Activated naive CD8-positive, alpha-beta T cell treated with anti-CD3 and anti-CD28 coated beads, Interleukin-2, amount 10 ng/mL, durations not matched to agents 7 days and 5 days (primary cell): ENCODE measurements at regions not wholly inside any gene's neighbourhood (a gene's known extent, or its start where the extent isn't known, plus 50 kb on each side); places are given as distances from the start of the nearest gene placed in this dataset.
"Not testable (repeated sequence)": the region's sequence is repeated elsewhere in the genome, so short reads cannot be mapped to it uniquely, and the experiment has no call there.

Experiments used
- ATAC-seq: fragments of 150-1000 bp; cut with Tn5 transposase; one replicate; pipeline ENCODE4 v1.10.0; 2021; ENCODE audit warnings: low read depth, moderate library complexity
- POLR2A ChIA-PET: fragments of 350-600 bp; sonication (Branson Sonifier 250); formaldehyde crosslinking; loops from one replicate; lab custom pipeline; 2021; ENCODE audit warnings: antibody characterized with exemption; lab: Charles Lee
- DNase-seq: peaks from one replicate; pipeline ENCODE4 v3.0.0; 2021
- H3K27ac Mint-ChIP-seq: one replicate; pipeline ENCODE4 v1.8.0; 2022; ENCODE audit warnings: mild to moderate bottlenecking, mixed read lengths
- H3K27me3 Mint-ChIP-seq: one replicate; pipeline ENCODE4 v1.8.0; 2022; ENCODE audit warnings: mild to moderate bottlenecking, moderate library complexity, mixed read lengths
- H3K36me3 Mint-ChIP-seq: one replicate; pipeline ENCODE4 v1.8.0; 2021; ENCODE audit warnings: mild to moderate bottlenecking, mixed read lengths
- H3K4me1 Mint-ChIP-seq: one replicate; pipeline ENCODE4 v1.8.0; 2021; ENCODE audit warnings: mixed read lengths
- H3K4me3 Mint-ChIP-seq: one replicate; pipeline ENCODE4 v1.8.0; 2022; ENCODE audit warnings: mild to moderate bottlenecking, moderate library complexity, mixed read lengths
- H3K9me3 Mint-ChIP-seq: one replicate; pipeline ENCODE4 v1.8.0; 2021; ENCODE audit warnings: mixed read lengths

DNA sequence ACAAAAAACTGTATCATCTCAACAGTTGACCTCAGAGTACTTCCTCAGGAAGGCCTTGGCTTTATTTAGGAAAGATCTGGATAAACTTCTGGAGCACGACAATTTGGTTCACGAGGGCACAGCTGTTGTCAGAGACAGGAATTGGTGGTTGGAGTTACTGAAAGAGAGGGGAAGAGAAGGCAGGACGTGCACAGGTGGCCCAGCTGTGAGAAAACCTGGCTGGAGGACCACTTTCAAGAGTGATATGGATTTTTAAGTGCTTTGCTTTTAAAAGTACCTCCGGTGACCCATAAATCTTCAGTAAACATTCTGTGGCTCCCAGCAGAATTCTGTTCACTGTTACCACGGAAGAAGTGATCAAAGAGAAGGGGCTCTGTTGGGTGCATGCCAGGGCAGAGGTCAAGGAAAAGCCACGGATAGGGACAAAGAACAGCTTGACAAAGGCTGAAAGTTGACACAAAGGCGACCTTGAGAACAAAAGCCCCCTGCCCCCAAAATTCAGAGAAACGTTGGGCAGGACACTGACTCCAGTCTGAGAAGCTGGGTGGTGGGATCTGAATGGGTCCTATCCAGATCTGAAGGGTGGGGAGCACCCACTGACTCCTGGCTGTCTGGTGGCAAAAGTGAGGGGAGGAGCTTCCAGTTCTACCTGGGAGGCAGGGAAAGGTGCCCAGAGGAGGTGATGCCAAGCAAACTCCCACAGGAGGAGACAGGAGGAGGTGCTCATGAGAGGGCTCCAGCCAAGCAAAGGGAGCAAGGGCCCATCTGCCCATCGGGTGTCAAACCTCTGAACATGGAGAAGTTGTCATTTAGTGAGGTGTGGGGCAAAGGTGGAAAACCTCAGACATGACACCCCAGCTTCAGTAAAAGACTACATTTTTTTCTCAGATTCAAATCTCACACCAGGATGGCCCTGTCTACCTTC lies 89.4 kb upstream of the UXS1 start:
- POLR2A ChIA-PET, H3K9me3 Mint-ChIP-seq, H3K27me3 Mint-ChIP-seq, H3K4me1 Mint-ChIP-seq, DNase-seq, H3K36me3 Mint-ChIP-seq, H3K4me3 Mint-ChIP-seq, ATAC-seq, H3K27ac Mint-ChIP-seq: not testable (repeated sequence)

- peaks cover 1% of the 10 kb centered on the region for H3K9me3 Mint-ChIP-seq
- H3K36me3 Mint-ChIP-seq: no peaks in the 10 kb centered on the region
- POLR2A ChIA-PET: no interaction called here
- no peak for ATAC-seq
- peaks cover 2% of the 10 kb centered on the region for H3K4me1 Mint-ChIP-seq
- H3K27me3 Mint-ChIP-seq: peaks cover 10% of the 10 kb centered on the region
- H3K27ac Mint-ChIP-seq: no peak overlapping the region
- H3K4me3 Mint-ChIP-seq: no peak overlapping the region
- DNase-seq: no peak
These were observed 88.5 kb upstream of the UXS1 start for GRCh38 chr2:106282462-106283170.

GRCh38 chr2:106281907-106282430 lies 87.9 kb upstream of the UXS1 start:
- H3K27ac Mint-ChIP-seq: not testable (repeated sequence)

GRCh38 chr2:106280722-106281446 lies 86.8 kb upstream of the UXS1 start:
- H3K4me3 Mint-ChIP-seq: no peak overlapping the region
- POLR2A ChIA-PET: no interaction called here
- H3K9me3 Mint-ChIP-seq: no peaks in the 10 kb centered on the region
- no peak for DNase-seq
- H3K4me1 Mint-ChIP-seq: no peaks in the 10 kb centered on the region
- ATAC-seq: no peak
- no peak overlapping the region for H3K27ac Mint-ChIP-seq
- H3K36me3 Mint-ChIP-seq: no peaks in the 10 kb centered on the region
- H3K27me3 Mint-ChIP-seq: peaks cover 10% of the 10 kb centered on the region

More at GRCh38 chr2:106281907-106282430, 87.9 kb upstream of the UXS1 start:
- H3K27me3 Mint-ChIP-seq, ATAC-seq, H3K4me1 Mint-ChIP-seq, DNase-seq, H3K4me3 Mint-ChIP-seq, POLR2A ChIA-PET, H3K9me3 Mint-ChIP-seq, H3K36me3 Mint-ChIP-seq: not testable (repeated sequence)

DNA sequence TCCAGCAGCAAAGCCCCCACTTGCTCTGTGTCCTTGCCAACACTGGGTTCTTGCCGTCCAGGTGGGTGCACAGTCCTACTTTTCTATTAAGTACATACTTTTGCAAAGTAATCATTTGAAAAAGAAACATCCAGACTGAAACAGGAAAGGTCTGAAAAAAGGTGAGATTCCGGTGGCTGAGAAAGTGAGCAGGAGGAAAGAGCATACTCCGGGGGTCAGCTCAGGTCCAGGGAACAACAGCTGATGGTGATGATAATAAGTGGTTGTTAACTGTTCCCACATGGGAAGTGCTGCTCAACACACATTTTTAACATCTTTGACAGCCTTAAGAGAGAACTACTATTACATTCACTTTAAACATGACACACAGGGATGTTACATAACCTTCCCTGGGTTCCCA lies 86.1 kb upstream of the UXS1 start:
- no peak overlapping the region for H3K27ac Mint-ChIP-seq
- ATAC-seq (no peak), DNase-seq (no peak)
- no peak overlapping the region for H3K4me3 Mint-ChIP-seq
- POLR2A ChIA-PET: no interaction called here
- H3K4me1 Mint-ChIP-seq: no peaks in the 10 kb centered on the region
- H3K27me3 Mint-ChIP-seq: peaks cover 10% of the 10 kb centered on the region
- H3K36me3 Mint-ChIP-seq: no peaks in the 10 kb centered on the region
- H3K9me3 Mint-ChIP-seq: no peaks in the 10 kb centered on the region

DNA sequence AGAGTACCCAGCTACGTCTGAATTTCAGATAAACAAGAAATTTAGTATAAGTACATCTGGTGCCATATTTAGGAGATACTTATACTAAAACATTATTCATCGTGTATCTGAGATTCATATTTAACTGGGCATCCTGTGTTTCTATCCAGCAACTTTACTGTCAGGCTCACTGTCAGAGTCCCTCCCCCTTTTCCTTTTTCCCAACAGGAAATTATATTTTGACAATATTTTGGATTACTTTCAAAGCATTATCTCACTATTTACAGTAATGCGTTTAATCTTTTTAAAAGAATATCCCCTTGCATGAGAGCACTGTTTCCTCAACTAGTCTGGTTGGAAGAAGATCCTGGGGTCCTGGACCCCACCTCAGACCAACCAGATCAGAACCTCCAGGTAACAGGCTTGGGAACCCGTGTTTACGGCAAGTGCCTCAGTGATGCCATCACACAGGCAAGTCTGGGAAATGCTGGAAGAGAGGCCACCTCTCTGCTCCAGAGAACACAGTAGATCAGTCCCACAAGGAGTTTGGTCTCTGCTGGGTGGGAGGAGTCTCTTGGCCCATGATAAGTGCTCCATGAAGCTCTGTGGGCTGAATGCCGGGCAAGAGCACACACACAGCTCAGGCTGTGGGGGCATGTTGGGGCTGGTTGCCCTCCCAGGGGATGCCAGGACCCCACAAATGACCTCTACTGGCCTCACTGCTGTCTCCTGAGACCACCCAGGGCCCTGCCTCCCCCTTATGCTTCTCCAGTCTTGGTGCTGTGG lies 84.2 kb upstream of the UXS1 start:
- Mint-ChIP-seq H3K4me1 (no peaks in the 10 kb centered on the region), H3K27me3 (peaks cover 10% of the 10 kb centered on the region), H3K4me3 (no peak overlapping the region), H3K9me3 (no peaks in the 10 kb centered on the region), H3K27ac (no peak overlapping the region), H3K36me3 (no peaks in the 10 kb centered on the region)
- ATAC-seq: no peak
- DNase-seq: no peak
- POLR2A ChIA-PET: no interaction called here

GRCh38 chr2:106277426-106277825 lies 83.3 kb upstream of the UXS1 start:
- H3K4me3 Mint-ChIP-seq: no peak overlapping the region
- no peak overlapping the region for H3K27ac Mint-ChIP-seq
- POLR2A ChIA-PET: no interaction called here
- no peaks in the 10 kb centered on the region for H3K4me1 Mint-ChIP-seq
- ATAC-seq: no peak
- H3K9me3 Mint-ChIP-seq: no peaks in the 10 kb centered on the region
- H3K27me3 Mint-ChIP-seq: peaks cover 7% of the 10 kb centered on the region
- DNase-seq: no peak
- H3K36me3 Mint-ChIP-seq: no peaks in the 10 kb centered on the region

DNA sequence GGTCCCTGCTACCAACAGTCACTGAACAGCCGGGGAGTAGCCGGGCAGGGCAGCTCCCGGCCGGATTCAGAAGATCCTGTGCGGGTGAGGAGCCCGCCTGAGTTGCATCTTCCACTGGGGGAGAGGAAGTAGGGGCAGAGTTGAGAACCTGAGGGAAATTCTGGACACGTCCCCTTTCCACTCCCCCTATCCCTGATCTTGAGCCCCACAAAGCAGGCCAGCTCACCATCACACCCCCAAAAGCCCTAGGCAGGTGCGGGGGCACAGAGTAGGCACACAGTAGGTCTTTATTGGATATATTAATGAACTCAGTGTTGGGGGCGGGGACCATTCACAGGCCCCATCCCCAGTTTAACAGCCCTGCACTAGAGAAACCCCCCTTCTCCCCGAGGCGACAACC lies 81.9 kb upstream of the UXS1 start:
- POLR2A ChIA-PET: no interaction called here
- peaks cover 14% of the 10 kb centered on the region for H3K27me3 Mint-ChIP-seq

DNA sequence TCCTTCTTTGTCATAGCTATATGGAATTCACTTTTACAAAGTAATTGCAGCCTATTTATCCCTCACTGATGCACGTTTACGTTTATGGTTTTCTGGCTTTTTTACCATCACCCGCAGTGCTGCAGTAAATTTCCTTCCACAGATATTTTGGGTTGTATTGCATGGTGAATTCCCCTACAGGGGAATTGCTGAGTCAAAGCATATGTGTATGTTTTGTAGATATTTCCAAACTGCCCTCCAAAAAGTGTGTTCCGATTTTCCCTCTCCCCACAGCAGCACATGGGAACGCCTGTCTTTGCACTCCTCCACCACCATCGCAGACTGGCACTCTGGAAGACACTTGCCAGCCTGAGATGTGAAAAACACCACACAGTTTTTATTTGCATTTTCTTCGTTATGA lies 80.6 kb upstream of the UXS1 start:
- Mint-ChIP-seq H3K9me3 (no peaks in the 10 kb centered on the region), H3K27ac (no peak overlapping the region), H3K27me3 (peaks cover 19% of the 10 kb centered on the region), H3K4me1 (peaks cover 7% of the 10 kb centered on the region), H3K36me3 (no peaks in the 10 kb centered on the region), H3K4me3 (no peak overlapping the region)
- POLR2A ChIA-PET: no interaction called here
- no peak for ATAC-seq
- no peak for DNase-seq

More for the DNA sequence above, 81.9 kb upstream of the UXS1 start:
- Mint-ChIP-seq H3K4me3 (no peak overlapping the region), H3K36me3 (no peaks in the 10 kb centered on the region), H3K27ac (no peak overlapping the region), H3K9me3 (no peaks in the 10 kb centered on the region), H3K4me1 (no peaks in the 10 kb centered on the region)
- ATAC-seq (no peak), DNase-seq (no peak)

- Mint-ChIP-seq H3K27me3 (peaks cover 27% of the 10 kb centered on the region), H3K36me3 (peaks cover 1% of the 10 kb centered on the region), H3K9me3 (no peaks in the 10 kb centered on the region), H3K4me1 (peaks cover 21% of the 10 kb centered on the region), H3K27ac (no peak overlapping the region), H3K4me3 (no peak overlapping the region)
- DNase-seq: no peak
- POLR2A ChIA-PET: no interaction called here
- no peak for ATAC-seq
These were observed 78.2 kb upstream of the UXS1 start for GRCh38 chr2:106272216-106272807.

DNA sequence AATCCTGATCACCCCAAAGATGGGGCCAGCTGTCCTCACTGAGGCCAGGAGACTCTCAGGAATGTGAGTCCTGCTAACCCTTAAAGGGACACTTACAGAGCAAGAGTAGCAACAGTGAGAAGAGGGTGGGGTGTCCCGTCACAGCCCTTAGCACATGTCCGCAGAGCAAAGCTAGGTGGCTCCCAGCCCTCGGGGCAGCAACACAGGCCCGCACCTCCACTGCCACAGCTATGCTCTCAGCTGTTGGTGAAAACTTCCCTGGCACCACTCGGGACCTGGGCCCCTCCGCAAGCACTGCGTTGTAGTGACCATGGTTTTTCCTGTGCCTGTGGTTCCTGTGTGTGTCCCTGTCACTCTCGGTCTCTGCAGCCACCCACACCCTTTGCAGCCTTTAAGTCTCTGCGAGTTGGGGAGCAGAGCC lies 76.4 kb upstream of the UXS1 start:
- ATAC-seq (no peak), DNase-seq (no peak)
- Mint-ChIP-seq H3K4me3 (peak overlapping the region; percentile 81), H3K36me3 (peaks cover 1% of the 10 kb centered on the region), H3K27me3 (peaks cover 27% of the 10 kb centered on the region), H3K9me3 (no peaks in the 10 kb centered on the region), H3K4me1 (peaks cover 21% of the 10 kb centered on the region), H3K27ac (no peak overlapping the region)
- POLR2A ChIA-PET: interaction anchor here (0.6 kb wide), 1 partner anchor 179 kb away, joined by 6 read pairs; no protein-coding TSS in a partner anchor

DNA sequence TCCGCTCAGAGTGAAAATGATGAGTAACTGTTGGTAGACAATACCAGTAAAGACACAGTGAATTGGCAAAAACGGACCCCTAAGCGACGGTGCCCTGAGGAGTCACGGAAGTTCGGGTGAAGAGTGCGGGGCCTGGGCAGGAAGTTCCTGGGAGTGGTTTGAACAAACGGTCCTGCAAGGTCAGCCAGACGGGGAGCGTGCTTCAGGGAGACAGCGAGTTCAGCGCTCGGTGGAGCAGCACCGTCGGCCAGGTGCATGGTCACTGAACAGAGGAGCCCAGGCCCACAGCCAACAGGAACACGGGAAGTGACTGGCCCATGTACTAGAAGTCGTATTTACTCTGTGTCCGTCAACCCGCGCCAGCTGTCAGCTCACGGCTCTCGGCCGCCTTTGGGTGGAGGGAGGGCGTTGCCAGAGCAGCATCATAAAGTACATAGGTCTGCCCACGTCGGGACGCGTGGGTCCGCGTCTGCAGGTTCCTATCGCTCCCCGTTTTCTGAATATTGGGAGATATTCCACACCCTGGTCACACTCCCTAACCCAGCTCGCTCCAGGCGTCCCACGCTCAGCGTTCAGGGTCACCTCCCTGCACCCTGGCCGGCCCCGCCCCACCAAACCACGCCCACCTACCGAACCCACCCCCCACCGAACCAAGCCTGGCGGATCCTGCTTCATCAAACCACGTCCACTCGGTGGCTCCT lies 75.6 kb upstream of the UXS1 start:
- no peak overlapping the region for H3K27ac Mint-ChIP-seq

More for the DNA sequence above, 75.6 kb upstream of the UXS1 start:
- POLR2A ChIA-PET: interaction anchor here (0.5 to 0.6 kb wide), 2 partner anchors 179 to 701 kb away, joined by 3 to 6 read pairs; no protein-coding TSS in a partner anchor
- Mint-ChIP-seq H3K4me1 (peaks cover 21% of the 10 kb centered on the region), H3K27me3 (peaks cover 27% of the 10 kb centered on the region), H3K9me3 (no peaks in the 10 kb centered on the region), H3K36me3 (peaks cover 1% of the 10 kb centered on the region), H3K4me3 (peak overlapping the region; percentile 81)
- DNase-seq (peak; percentile 50), ATAC-seq (peak; percentile 53)
